Neural cell (in vitro differentiated cells): ENCODE measurements at regions not wholly inside any gene's neighbourhood (a gene's known extent, or its start where the extent isn't known, plus 50 kb on each side); places are given as distances from the start of the nearest gene placed in this dataset.
"Not testable (repeated sequence)": the region's sequence is repeated elsewhere in the genome, so short reads cannot be mapped to it uniquely, and the experiment has no call there.

Experiments
- EP300 ChIP-seq: fragments of 450-650 bp; conservative IDR thresholded peaks from 2 replicates; pipeline ENCODE4 v1.6.1; 2014; ENCODE audit warnings: antibody characterized with exemption, mild to moderate bottlenecking, moderate library complexity; ENCODE audit not compliant: poor library complexity, severe bottlenecking
- TF ChIP-seq, protein P1 (sequence below): fragments of 450-650 bp; IDR thresholded peaks from 2 replicates; pipeline ENCODE4 v1.5.1; 2014; ENCODE audit warnings: antibody characterized with exemption, mild to moderate bottlenecking, moderate library complexity; ENCODE audit not compliant: poor library complexity, severe bottlenecking

DNA sequence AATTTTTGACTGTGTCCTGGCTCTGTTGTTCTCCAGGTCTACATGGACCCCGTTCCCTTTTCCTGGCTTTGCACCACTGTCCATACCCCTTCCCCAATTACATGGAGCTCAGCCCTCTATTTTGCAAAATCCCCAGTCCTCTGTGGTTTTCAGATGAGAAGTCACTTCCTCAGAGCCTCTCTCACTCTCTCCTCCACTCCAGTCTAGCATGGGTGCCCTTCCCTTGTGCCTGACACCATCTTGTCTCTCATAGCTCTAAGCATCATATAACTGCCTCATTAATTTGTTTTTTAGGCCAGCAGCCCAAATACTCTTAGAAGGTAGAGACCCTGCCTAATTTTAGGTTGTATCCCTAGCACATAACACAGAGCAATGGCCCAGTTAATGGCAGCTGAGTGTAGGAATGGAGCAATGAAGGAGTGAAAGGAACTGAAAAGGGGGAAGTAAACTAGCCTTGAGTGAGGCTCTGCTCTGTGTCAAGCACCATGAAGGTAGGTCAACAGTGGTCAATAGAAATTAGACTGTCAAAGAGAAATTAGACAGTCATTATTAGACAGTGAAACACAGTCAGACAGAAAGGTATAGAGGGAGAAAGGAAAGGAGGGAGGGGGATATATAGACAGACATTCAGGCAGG is 97.7 kb downstream of the ARHGAP11B start:
- TF ChIP-seq, protein P1, sequence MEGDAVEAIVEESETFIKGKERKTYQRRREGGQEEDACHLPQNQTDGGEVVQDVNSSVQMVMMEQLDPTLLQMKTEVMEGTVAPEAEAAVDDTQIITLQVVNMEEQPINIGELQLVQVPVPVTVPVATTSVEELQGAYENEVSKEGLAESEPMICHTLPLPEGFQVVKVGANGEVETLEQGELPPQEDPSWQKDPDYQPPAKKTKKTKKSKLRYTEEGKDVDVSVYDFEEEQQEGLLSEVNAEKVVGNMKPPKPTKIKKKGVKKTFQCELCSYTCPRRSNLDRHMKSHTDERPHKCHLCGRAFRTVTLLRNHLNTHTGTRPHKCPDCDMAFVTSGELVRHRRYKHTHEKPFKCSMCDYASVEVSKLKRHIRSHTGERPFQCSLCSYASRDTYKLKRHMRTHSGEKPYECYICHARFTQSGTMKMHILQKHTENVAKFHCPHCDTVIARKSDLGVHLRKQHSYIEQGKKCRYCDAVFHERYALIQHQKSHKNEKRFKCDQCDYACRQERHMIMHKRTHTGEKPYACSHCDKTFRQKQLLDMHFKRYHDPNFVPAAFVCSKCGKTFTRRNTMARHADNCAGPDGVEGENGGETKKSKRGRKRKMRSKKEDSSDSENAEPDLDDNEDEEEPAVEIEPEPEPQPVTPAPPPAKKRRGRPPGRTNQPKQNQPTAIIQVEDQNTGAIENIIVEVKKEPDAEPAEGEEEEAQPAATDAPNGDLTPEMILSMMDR, result not testable (repeated sequence)
- TF ChIP-seq EP300, result not testable (repeated sequence)
